Esophagus squamous epithelium (tissue), 4 donors: ENCODE measurements at regions not wholly inside any gene's neighbourhood (a gene's known extent, or its start where the extent isn't known, plus 50 kb on each side); places are given as distances from the start of the nearest gene placed in this dataset.
A peak's percentile ranks its signal among the peaks of the same experiment; 100 is the strongest.

Experiments used
- CTCF ChIP-seq, 6 experiments: fragments of 450-650 bp in 4 of 6; fragments of 200-600 bp in 2 of 6; sonication (generic) in 2 of 6; IDR thresholded peaks; one replicate each; pipeline ENCODE4 v1.5.1; 2016 to 2019; ENCODE audit warnings: antibody characterized with exemption in 6 of 6, mild to moderate bottlenecking in 4 of 6, moderate library complexity in 4 of 6
- POLR2A ChIP-seq, 4 donors: fragments of 450-650 bp; IDR thresholded peaks; one replicate each; pipeline ENCODE4 v1.6.1; 2017; ENCODE audit warnings: antibody characterized with exemption in 4 of 4, mild to moderate bottlenecking in 4 of 4, moderate library complexity in 3 of 4

GRCh38 chr20:56843817-56844216, 214.7 kb downstream of the TFAP2C start:
- TF ChIP-seq CTCF (IDR thresholded peaks at IDR 0.05) (peak in 2 of 6 experiments; percentile 11 to 22), POLR2A (IDR thresholded peaks at IDR 0.05) (no peak)
